Thymus (tissue), 11 donors: ENCODE measurements at regions not wholly inside any gene's neighbourhood (a gene's known extent, or its start where the extent isn't known, plus 50 kb on each side); places are given as distances from the start of the nearest gene placed in this dataset.

Experiments used
- DNase-seq, 9 donors: peaks; one replicate each; pipeline ENCODE4 v3.0.0-alpha.2; 2013; ENCODE audit warnings: low spot score in 9 of 9, low read depth in 6 of 9, missing footprints in 1 of 9
- H3K27ac ChIP-seq, 2 donors: one replicate each; pipeline ENCODE4 v1.5.1; 2013; ENCODE audit warnings: control low read depth in 1 of 2, low read depth in 1 of 2, low read length in 1 of 2, mild to moderate bottlenecking in 1 of 2, moderate library complexity in 1 of 2
- H3K27me3 ChIP-seq, 2 donors: one replicate each; pipeline ENCODE4 v1.5.1; 2013; ENCODE audit warnings: low read length in 1 of 2; ENCODE audit not compliant: control insufficient read depth in 2 of 2, insufficient read depth in 1 of 2
- H3K36me3 ChIP-seq, 2 donors: one replicate each; pipeline ENCODE4 v1.5.1; 2013; ENCODE audit warnings: low read length in 1 of 2, mild to moderate bottlenecking in 1 of 2, moderate library complexity in 1 of 2; ENCODE audit not compliant: control insufficient read depth in 2 of 2, insufficient read depth in 2 of 2
- H3K4me1 ChIP-seq, 2 donors: one replicate each; pipeline ENCODE4 v1.5.1; 2013; ENCODE audit warnings: low read length in 2 of 2; ENCODE audit not compliant: control insufficient read depth in 2 of 2, insufficient read depth in 2 of 2
- H3K4me3 ChIP-seq, 2 donors: one replicate each; pipeline ENCODE4 v1.5.1; 2013; ENCODE audit warnings: low read length in 2 of 2, control low read depth in 1 of 2, mild to moderate bottlenecking in 1 of 2
- H3K9me3 ChIP-seq, 2 donors: one replicate each; pipeline ENCODE4 v1.5.1; 2013; ENCODE audit warnings: low read length in 1 of 2, mild to moderate bottlenecking in 1 of 2; ENCODE audit not compliant: control insufficient read depth in 2 of 2, insufficient read depth in 1 of 2
- WGBS: extraction: QIAGEN DNeasy Blood & Tissue Kit; methylation state at CpG from one replicate; pipeline ENCODE4 v1.1.7; 2013; 5-methylcytosine and 5-hydroxymethylcytosine counted together
- donor health status: healthy.

DNA sequence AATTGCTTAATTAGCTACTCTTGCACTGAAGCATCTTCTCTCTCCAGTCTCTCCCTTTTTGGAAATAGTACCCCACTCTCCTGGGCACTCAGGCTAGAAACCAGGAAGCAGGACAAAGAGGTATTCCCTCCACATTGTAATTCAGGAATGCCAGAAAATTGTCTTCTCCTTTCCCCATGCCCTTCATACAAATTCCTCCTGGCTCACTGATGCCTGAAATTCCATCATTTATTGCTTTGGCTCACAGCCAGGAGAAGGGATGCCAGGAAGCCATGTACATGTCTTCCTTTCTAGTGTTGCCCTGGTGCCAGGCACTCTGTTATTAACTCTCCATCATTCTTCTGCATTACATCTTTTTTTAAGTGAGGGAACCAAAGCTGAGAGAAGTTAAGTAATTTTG lies 716.5 kb upstream of the C9orf72 start:
- no peaks in the 10 kb centered on the region for H3K36me3 ChIP-seq

DNA sequence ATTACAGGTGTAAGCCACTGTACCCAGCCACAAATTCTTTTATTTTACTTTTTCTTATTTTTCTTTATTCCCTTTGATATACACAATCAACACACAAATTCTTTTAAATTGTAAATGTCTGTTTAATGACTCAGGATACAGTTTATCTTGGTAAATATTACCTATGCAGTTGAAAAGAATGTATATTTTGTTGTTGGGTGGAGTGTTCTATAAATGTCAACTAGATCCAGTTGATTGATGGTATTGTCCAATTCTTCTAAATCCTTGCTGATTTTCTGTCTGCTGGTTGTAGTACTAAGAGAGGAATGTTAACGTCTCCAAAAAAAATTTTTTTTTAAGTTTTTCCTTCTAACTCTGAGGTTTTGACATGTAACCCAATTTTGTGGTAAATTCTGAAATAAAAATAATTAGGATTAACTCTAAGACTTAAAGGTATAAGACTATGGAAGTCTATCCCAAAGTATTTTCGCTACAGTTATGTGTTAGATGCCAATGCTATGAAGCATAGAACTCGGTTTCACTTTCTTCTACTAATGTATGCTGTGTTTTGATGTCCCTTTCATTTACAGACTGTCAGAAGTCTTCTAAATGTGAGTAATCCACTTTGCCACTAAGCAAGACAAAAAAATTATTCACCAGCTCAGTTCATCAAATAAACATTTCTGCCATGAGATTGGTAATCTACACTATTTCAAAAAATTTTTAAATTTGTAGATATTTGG lies 720.2 kb upstream of the C9orf72 start:
- H3K9me3 ChIP-seq = no peaks in the 10 kb centered on the region
- no peak for DNase-seq
- no peaks in the 10 kb centered on the region for H3K27me3 ChIP-seq
- no peak overlapping the region for H3K4me3 ChIP-seq
- H3K36me3 ChIP-seq = no peaks in the 10 kb centered on the region
- WGBS = 88% methylated on average over 3 of the region's 3 CpGs
- no peak overlapping the region for H3K27ac ChIP-seq
- no peaks in the 10 kb centered on the region for H3K4me1 ChIP-seq

More for the DNA sequence above, 716.5 kb upstream of the C9orf72 start:
- Histone ChIP-seq H3K27me3 (no peaks in the 10 kb centered on the region), H3K4me1 (no peaks in the 10 kb centered on the region), H3K9me3 (no peaks in the 10 kb centered on the region), H3K4me3 (no peak overlapping the region), H3K27ac (no peak overlapping the region)
- no peak for DNase-seq

DNA sequence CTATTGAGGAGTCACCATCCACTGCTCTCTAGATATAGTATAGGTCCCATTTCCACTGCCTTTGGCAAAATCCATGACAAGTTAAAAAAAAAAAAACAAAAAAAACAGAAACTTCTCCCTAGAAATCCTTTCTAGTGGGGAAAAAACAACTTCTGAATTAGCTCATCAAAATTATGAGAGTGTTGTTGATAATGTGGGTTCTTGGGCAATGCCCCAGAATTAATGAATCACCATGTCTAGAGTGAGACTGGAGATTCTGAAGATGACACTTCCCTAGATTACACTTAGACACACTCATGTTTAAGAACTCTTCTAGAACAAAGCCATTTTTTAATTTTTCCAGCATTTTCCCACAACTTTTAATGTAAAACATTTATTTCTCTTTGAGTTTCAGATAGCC lies 728.0 kb upstream of the C9orf72 start:
- H3K4me3 ChIP-seq = no peak overlapping the region
- no peaks in the 10 kb centered on the region for H3K9me3 ChIP-seq
- H3K27ac ChIP-seq = no peak overlapping the region
- H3K4me1 ChIP-seq = no peaks in the 10 kb centered on the region
- no peaks in the 10 kb centered on the region for H3K27me3 ChIP-seq
- H3K36me3 ChIP-seq = no peaks in the 10 kb centered on the region
- no peak for DNase-seq

DNA sequence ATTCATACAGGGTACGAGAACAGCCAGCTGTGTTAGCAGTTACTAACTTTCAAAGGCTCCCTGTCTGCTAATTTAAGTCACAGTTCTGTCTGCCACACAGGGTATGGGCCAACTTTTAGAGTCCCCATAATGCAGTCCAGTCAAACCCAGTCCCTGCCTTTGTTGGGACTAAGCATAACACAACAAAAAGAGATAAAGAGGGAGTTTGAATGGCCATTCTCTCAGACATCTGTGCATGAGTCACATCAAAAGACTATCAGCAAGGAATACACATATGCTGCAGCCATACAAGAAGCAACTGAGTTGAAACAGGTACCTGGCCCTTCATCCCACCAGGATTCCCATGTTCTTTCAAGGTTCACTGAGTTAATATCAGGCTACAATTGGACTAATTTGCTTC lies 744.5 kb upstream of the C9orf72 start:
- H3K27ac ChIP-seq = no peak overlapping the region
- no peaks in the 10 kb centered on the region for H3K4me1 ChIP-seq
- no peak overlapping the region for H3K4me3 ChIP-seq
- 76% methylated on average over 1 of the region's 1 CpG for WGBS
- H3K36me3 ChIP-seq = no peaks in the 10 kb centered on the region
- DNase-seq = no peak
- peaks cover 0 to 4% of the 10 kb centered on the region in 2 donors for H3K9me3 ChIP-seq
- H3K27me3 ChIP-seq = no peaks in the 10 kb centered on the region

DNA sequence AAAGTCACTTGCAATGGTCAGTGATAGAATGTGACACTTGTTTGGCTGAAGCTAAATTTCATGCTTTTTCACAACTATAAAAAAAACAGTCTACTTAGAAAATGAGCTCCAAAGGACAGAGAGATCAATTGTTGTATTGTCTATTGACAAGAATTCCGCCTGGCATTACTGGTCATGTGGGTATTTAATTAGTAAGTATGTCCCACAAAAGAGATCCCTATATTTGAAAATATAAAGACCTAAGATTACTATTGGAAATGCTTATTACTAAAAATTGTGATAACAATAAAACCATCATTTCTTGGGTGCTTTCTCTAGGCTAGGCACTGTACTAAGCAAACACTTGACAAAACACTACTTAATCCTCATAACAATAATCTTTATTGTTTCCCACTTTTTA lies 745.2 kb upstream of the C9orf72 start:
- no peak overlapping the region for H3K4me3 ChIP-seq
- no peak overlapping the region for H3K27ac ChIP-seq
- H3K4me1 ChIP-seq = no peaks in the 10 kb centered on the region
- no peaks in the 10 kb centered on the region for H3K36me3 ChIP-seq
- H3K27me3 ChIP-seq = no peaks in the 10 kb centered on the region
- peaks cover 0 to 4% of the 10 kb centered on the region in 2 donors for H3K9me3 ChIP-seq
- 90% methylated on average over 1 of the region's 1 CpG for WGBS
- no peak for DNase-seq

DNA sequence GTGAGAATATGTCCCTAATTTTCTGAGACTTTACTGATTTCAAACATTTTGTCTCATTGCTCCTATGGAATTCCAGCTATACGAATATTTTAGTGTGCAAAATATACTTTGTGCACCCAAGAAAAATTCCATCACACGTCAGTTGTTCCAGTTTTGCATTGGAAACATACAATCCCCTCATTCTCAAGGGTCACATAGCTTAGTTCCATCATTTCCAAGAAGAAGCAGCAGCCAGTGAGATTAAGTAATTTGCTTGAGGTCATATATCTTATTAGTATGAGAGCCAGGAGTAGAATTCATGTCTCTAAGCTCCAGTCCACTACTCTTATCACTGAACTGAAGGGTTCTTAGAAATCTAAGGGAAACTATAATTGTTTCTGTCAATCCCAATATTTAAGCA lies 746.7 kb upstream of the C9orf72 start:
- Histone ChIP-seq H3K4me3 (no peak overlapping the region), H3K4me1 (no peaks in the 10 kb centered on the region), H3K27ac (no peak overlapping the region), H3K27me3 (no peaks in the 10 kb centered on the region), H3K36me3 (no peaks in the 10 kb centered on the region), H3K9me3 (no peaks in the 10 kb centered on the region)
- DNase-seq = no peak
- WGBS = 84% methylated on average over 2 of the region's 2 CpGs

DNA sequence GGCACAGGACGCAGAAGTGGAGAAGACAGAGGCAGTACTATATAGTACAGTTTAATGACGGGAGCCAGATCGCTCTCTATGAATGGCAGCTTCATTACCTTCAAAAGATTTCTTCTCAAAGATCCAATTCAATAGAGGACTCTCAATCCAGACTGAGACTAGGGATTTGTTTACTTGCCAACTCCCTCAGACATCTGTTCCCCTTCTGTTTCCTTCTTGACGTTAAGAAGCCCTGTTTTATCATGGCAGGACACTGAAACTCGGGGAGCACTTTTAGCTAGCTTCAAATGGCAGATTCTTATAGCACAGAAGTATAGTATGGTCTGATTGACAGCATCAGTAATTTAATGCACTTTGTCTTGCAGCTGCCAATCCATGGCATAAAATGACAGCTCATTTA lies 747.3 kb upstream of the C9orf72 start:
- H3K4me1 ChIP-seq = no peaks in the 10 kb centered on the region
- DNase-seq = no peak
- WGBS = 63% methylated on average over 5 of the region's 5 CpGs
- no peaks in the 10 kb centered on the region for H3K9me3 ChIP-seq
- no peaks in the 10 kb centered on the region for H3K36me3 ChIP-seq
- H3K4me3 ChIP-seq = no peak overlapping the region
- H3K27ac ChIP-seq = no peak overlapping the region
- no peaks in the 10 kb centered on the region for H3K27me3 ChIP-seq

DNA sequence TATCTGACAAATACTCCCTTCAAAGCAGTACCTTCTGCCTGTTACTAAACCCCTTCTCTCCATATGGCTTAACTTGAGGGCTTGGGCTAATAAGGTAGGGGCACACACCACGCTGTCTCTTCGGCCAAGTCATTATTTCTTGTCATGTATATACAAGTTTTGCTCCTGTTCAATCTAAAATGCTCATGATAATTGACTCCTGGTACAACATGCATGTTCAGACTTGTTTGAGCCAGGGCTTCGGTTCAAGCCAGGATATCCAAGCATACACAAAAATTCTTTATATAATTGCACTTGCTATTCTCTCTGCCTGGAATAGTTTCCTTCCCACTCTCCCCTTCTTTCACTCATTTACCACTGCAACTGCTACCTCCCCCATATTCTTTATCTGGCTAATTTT lies 756.0 kb upstream of the C9orf72 start:
- Histone ChIP-seq H3K27ac (no peak overlapping the region), H3K4me3 (no peak overlapping the region), H3K36me3 (no peaks in the 10 kb centered on the region), H3K9me3 (no peaks in the 10 kb centered on the region), H3K4me1 (no peaks in the 10 kb centered on the region), H3K27me3 (no peaks in the 10 kb centered on the region)
- 88% methylated on average over 3 of the region's 3 CpGs for WGBS
- DNase-seq = no peak

DNA sequence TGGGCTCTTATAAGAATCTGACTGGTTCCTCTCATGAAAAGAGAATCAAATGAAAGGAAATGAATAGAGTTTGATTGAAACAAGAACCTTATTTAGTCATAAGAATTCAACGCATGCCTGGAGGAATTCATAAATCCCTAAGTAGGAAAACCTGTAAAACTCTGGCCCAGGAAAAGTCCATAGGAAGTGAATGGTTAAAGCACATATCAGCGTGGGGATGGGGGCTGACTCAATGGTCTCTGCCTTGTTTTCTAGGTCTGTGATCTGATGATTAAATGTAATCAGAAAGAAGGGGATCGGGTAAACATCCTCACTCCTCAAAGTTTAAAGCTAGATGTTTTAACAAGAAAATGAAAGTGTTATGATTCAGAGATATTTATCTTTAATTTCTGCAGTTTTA lies 759.4 kb upstream of the C9orf72 start:
- DNase-seq = no peak
- H3K36me3 ChIP-seq = no peaks in the 10 kb centered on the region
- 90% methylated on average over 3 of the region's 3 CpGs for WGBS
- no peaks in the 10 kb centered on the region for H3K9me3 ChIP-seq
- H3K27me3 ChIP-seq = no peaks in the 10 kb centered on the region
- H3K4me1 ChIP-seq = no peaks in the 10 kb centered on the region
- no peak overlapping the region for H3K27ac ChIP-seq
- H3K4me3 ChIP-seq = no peak overlapping the region

DNA sequence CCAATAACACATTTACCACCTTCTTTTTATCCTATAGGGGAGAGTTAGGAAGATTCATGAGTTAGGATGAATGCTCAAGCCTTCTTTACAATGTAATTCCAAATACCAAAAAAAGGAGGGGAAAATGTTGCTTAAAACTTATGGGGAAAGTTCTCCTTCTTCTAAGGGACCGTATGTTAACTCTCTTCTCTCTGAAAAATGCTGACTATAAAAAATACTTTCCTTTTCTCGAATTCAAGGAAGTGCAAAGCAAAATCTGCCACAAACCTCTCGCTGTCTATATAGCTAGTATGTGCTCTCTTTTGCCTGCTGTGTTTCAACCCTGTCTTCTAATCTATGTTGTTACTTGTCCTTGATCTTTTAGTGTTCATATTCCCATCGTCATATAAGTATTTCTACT lies 768.6 kb upstream of the C9orf72 start:
- Histone ChIP-seq H3K4me1 (no peaks in the 10 kb centered on the region), H3K36me3 (no peaks in the 10 kb centered on the region), H3K9me3 (no peaks in the 10 kb centered on the region), H3K4me3 (no peak overlapping the region), H3K27me3 (no peaks in the 10 kb centered on the region), H3K27ac (no peak overlapping the region)
- no peak for DNase-seq
- WGBS = 86% methylated on average over 4 of the region's 4 CpGs
